ENCODE measurements at regions not wholly inside any gene's neighbourhood (a gene's known extent, or its start where the extent isn't known, plus 50 kb on each side); places are given as distances from the start of the nearest gene placed in this dataset.

DNA sequence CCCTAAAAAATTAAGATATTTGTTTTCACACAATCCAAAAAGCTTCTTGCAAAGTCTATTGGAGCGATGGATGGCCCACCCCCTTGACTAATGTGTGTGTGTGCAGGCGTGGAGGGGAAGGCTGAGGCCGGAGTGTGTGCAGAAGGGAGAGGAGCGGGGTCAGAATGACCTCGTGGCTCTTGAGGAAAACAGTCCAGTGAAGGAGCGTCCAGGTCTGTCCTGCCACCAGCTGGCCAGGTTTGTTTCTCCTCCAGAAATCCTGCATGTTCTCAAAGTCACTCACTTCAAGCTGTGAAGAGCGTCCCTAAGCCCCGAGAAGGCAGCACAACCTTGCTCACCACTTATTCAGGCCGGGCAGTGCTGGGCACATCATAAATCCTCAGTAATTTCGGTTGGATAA, 69.5 kb upstream of the SSX2IP start:
- no peak for DNase-seq

DNA sequence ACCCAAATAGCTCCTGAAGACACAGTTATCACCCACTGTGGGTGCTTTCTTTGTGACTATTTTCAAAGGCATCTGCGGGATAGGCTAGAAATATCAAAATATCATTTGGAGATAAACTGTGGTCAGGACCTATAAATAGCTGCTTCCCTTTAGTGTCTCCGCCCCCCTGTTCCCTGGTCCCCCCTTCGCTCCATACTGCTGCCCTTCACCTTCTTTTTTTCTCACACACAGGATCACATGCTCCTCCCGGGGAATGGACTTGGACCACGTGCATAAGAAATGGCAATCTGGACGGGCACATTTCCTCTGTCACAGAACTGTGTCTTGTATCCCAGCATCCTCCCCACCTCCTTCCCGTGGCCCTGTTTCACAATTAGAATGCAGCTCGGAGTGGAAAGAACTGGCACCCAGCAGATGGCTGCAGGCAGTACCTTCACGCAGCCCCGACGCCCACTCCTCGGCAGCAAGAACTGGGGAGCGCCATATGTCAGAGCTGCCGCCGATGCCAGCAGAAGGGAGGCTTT, 68.8 kb upstream of the SSX2IP start:
- no peak for DNase-seq

DNA sequence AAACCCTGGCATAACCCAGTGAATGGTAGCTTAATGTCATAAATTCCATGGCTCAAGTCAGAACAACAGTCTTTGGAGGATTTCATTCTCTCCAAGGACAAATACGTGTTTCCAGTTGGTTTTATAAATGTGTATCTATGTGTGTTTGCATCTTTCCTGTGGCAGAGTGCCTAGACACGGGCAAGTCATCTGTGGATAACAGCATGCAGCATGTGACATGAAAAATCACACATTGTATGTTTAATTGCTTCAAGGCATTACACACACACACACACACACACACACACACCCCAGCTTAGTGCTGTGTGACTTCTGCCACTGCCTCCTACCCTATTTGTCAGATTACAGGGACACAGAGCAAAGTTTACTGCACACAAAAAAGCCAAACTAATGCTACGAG, 68.2 kb upstream of the SSX2IP start:
- DNase-seq: no peak

DNA sequence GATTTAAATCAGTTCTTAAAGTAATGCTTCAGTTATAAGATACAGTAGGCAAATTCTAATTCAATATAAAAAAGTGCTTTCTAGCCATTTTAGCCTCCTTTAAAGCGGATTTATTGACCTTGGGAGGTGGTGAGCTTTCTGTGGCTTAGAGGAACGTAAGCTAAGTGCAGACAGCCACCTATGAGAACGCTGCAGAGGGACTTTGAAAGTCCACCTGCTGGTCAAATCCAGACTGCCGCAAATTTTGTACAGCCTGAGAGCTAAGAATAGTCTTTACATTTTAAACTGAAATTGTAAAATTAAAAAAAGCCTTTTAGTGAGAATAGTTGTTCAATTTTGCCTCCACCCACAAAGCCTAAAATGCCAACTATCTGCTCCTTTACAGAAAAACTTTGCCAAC, 67.0 kb upstream of the SSX2IP start:
- no peak for DNase-seq

DNA sequence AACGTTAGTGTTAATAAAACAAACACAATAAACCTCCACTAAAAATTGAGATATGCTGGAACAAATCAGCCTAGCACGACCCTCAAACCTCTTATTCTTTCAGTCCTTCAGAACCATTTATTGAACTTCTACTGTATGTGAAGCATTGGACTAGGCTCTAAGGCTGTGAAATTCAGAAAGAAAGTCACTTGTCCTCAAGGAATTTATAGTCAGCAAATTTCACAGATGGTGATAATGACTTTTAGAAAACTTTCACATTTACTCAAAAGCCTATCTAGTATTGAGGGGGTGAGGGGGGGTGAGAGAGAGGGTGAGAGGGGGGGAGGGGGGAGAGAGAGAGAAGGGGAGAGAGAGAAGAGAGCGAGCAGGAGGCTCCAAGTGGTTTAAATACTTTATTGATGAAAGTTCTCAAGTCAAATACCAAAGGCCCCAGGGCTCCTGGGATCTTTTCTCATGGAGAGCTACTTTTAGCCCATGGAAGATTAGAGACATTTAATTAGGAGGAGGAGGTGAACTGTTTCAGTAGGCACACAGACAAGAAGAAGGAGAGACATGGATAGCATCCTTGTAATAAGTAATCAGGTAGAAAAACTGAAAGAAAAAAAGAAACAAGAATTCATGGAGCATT, 66.3 kb upstream of the SSX2IP start:
- DNase-seq: no peak

DNA sequence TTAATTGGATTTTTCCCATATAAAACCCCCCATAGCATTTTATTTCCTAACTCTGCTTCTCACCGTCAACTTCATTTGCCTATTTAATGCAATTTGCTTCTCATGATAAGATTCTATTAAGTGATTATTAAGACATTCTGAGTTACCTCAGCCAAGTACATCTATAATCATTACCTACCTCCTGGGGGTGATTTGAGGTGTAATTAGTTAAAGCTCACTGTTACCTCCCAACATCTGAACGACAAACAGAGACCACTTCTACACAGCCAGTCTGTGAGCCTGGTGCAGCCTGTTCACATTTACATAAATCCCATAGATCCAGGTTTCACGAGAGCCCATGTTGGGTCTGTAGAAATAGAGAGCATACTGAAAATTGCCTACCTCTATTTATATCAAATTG, 65.7 kb upstream of the SSX2IP start:
- no peak for DNase-seq

DNA sequence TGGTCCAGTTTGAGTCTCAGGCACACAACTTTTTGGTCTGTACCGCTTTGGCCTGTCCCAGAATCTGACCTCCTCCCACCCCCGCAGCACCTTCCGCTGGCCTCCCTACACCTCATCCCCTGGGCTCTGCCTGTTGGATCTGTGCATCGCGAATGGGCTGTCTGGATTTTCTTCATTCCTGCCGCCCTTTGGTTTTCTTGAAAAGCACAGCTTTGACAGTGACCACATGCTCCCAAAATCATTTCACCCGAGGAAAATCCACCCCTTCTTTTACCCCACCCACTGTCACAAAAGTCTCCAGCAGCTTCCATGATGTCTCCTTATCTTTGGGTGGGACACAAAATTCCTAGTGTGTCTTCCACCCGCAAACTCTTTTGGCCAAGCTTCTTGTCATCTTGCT, 65.0 kb upstream of the SSX2IP start:
- no peak for DNase-seq

DNA sequence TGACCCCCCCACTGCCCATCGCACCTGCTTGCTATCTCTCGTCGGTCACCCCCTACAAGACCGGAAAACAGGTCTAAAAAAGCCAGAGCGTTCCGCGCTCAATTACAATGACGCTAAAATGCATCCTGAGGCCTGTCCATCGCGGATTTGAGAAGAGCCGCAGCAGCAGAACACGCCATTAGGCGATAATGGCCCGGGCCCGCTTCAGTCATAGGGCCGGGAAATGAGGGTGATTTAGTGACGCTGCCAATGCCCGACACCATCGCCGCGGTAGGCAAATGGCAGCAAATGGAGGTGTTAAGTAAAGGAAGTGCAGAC, 64.1 kb upstream of the SSX2IP start:
- no peak for DNase-seq

DNA sequence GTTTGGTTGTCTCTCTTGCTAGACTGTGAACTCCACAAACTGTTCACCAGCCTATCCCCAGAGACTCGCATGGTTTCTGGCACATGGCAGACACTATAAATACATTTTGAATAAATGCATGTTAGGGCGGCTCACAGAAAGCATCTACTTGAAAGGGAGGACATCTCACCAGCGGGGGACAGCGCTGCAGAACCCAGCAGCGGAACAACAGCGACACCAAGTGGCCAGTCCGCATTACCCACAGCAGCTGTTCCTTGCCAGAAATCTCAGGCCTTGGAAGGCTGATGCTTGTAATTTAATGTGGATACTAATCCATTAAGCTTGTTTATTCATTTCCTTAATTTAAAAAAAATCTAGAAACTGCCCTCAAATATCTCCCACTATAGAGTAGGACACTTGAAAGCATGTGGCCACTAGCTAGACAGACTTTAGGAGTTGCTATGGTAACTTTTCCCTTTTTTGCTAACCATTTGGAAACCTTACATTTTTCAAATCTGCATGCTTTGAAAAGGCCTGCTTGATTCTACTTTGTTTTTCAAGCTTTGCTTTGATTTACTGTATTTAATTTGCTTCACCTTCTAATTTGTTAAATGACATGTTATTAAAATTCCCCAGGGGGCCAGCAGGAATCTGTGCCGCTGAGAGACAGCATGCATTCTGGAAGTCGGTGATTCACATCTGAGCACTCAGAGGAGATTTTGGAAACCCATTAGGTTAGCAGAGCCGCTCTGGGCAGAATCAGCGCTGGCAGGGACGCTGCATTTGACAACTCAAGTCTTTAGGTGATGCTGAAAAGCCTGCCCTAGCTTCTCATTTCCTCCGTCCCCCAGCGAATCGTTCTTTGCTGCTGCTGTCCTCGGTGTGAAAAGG, 63.5 kb upstream of the SSX2IP start:
- DNase-seq: peak; percentile 63 to 74

DNA sequence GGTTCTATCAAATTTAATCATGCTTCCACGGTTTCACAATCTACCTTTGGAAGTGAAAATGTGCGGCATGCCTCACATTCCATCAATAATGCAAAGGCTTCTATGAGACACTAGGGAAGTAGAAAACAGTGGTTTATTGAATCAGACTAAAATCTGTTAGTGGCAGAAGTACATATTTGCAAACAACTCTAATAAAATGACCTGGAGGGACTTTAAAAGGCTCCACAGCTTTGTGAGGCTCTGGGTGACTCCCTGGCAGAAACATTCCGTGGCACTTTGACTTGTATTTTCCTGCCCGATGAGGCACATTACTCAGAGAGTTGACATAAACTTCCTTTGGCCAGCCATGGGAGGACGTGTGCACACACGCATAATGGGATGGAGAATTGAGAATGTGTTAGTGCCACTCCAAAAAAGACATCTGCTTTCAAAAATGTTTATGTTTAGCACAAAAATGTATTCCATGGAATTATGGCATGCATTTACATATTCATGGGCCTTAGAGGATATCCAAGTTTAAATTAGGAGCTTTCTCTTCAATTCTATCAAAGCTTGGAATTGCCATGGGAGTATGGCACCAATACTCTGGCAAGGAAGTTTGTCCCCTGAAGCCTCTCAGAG, 60.0 kb upstream of the SSX2IP start:
- DNase-seq: no peak

DNA sequence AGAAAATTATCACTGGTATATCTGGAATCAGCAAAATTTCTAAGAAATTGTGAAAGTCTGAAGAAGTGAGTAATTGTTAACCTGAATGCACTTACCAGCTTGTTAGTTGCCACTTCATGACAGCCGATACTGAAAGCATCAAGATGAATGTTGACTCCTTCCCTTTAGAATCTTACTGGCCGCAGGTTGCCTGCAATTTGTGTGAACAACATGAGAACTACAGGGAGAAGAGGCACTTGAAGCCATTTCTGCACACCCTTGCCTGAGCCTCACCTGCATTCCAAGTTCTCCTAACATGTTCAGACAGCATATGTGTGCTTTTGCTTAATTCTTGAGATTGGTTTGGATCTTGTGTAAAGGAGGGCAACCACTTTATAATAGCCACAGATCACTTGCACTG, 59.2 kb upstream of the SSX2IP start:
- DNase-seq: no peak

DNA sequence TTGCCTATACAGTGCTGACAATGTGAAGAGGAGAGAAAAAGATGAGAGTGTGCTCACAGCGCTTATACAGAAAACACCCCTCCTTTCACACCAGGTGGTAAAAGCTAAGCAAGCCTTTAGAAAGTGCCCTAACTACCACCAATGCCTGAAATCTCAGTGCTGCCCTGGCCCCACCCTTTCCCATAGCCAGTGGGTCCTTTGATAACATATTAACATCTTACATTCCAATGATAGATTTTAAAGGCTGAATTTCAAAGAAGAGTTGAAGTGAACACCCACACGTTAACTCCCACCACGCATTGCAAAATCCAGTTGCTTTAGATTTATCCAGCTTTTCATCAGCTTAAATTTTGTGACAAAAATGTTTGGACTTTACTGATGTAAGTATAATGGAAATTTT, 58.1 kb upstream of the SSX2IP start:
- DNase-seq: no peak

DNA sequence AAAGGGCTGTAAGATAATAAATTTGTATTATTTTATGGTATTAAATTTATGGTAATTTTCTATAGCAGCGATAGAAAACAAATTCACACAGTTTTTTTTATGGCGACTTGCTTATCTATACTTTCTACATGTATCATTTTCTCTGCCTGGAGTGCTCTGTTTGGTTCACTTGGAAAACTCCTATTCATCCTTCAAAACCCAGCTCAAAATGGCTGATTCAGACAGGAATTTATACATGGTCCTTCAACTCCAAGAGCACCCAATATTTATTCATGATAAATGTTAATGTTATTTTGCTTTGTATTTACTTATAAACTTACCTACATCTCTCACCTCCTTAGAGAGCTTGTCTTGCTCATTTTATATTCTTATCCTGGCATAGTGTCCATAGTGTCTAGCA, 55.6 kb upstream of the SSX2IP start:
- DNase-seq: no peak

DNA sequence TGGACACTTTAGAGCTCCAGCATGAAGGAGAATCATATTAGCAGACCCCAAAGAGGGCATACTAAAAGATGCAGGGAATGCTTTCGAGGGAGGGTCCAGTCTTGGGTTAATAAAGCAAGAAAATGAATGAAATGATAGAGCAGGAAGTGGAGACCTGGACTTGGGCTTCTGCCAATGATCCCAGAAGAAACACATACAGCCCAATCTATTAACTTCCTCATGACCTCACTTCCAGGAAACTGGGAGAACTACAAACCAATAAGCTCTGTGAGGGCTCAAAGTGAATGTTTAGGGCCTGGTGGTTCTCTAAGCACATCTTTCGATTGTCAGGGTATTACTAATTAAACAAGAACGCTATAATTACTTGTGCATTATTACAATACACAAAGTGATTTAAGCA, 53.6 kb upstream of the SSX2IP start:
- no peak for DNase-seq

DNA sequence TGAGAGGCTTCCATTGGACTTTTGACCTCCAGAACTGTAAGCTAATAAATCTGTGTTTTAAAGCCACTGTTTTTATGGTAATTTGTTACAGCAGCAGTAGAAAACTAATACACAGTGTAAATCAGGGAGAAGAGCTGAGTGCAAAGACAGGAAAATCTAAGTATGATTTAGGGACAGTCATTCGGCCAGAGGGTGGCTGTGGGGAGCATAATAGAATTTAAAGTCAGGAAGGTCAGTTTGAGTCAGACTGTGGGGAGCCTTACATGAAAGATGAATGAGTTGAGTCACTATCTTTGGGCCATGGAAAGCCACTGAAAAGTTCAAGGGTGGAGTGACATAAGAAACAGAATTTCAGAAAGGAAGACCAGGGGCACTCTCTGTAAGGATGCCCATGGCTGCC, 52.4 kb upstream of the SSX2IP start:
- no peak for DNase-seq

DNA sequence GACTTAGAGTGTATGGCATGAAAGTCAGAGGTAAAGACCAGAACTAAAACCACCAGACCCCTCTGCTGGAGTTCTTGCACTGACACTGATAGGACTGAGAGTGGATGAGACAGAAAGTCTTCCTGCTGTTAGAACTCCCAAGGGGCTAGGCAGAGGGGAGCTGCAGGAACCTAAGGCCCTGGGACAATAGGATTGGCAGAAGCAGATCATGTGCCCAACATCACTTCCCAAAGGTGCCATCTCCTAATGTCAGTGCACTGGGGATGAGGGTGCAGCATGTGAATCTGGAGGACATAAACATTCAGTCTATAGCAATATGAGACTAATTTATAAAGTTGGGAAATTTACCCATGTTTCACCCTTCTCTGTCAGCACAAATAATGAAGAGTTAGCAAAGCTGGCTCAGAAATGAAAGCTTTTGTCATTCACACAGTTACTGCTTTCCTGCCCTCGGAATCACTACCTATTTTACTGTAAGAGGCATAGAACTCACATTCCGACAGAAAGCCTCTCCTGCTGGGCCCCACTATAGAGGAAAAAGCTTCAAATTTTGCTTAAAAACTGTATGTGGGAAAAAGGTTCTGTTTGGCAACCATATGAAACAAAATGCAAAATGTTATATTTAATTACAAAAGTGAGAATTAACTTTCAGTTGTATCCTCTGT, 49.9 kb upstream of the SSX2IP start:
- DNase-seq: no peak
